DMS 273 treated with DMSO at 0.1 percent for 48 hours (cell line): ENCODE measurements at regions not wholly inside any gene's neighbourhood (a gene's known extent, or its start where the extent isn't known, plus 50 kb on each side); places are given as distances from the start of the nearest gene placed in this dataset.
A peak's percentile ranks its signal among the peaks of the same experiment; 100 is the strongest.

ENCODE experiments used
- DNase-seq: peaks from one replicate; lab custom pipeline; 2025; lab: John Stamatoyannopoulos, UW

DNA sequence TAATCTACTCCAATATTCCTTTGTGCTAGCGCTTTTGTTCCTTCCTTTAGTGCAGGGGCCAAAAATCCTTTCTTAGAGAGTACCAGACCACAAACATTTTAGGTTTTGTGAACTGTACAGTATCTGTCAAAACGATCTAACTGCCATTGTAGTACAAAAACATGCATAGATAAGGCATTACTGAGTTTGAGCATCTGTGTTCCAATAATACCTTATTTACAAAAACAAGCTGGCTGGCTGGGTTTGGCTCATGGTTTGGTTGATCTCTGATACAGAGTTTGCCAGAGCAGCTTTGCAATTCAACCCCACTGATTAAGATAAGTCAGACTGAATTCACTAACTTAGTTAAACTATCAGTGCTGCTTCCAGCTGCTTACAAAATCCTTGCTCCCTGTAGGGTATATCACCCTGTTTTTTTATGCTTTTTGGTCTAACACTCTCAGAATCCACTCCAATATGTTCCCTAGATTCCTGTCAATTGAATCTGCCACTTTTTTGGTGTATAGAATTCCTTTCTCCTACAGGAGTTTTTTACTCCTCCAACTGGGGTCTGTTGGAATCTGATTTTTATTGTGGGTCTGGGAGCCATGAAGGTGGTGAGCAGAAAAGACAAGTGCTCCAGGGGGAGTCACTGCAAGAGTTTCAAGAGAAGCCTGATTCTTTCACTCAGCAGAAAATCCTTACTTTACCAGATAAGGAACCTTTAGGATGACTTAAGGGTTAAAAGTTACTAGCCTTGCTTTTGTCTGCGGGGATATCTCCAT is 1399.4 kb downstream of the EFNB2 start:
- no peak for DNase-seq

DNA sequence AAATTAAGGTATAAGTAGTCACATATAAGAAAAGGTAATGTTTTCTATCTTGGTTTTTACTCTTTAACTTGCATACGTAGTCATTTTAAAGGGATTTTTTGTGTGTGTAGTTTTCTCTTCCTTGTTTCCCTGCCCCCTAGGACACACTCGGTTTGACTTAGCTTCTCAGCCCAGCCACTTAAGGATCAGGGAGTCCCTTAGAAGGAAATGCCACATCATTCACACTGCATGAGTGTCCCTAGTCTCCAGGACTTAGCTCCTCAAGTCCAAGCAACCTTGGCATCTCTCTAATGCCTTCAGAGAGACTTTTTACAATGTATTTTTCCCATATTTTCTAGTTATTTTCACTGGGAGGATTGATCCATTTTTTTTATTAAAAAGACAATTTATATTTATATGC is 1407.7 kb downstream of the EFNB2 start:
- no peak for DNase-seq

DNA sequence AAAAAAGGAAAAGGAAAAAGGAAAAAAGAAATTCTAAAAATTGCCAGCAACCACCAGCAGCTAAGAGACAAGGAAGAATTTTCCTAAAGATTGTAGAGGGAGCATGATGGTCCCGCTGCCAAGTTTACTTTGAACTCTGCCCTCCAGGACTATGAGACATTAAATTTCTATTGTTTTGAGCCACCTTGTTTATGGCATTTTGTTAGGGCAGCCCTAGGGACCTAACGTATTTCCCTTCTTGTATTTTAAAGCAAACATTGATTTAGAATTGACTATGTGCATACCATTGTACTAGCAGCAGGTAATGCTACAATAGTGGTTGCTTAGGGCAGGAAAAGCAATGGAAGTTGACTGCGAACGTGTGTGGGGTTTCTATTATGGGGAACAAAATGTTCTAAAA is 1414.2 kb downstream of the EFNB2 start:
- no peak for DNase-seq

DNA sequence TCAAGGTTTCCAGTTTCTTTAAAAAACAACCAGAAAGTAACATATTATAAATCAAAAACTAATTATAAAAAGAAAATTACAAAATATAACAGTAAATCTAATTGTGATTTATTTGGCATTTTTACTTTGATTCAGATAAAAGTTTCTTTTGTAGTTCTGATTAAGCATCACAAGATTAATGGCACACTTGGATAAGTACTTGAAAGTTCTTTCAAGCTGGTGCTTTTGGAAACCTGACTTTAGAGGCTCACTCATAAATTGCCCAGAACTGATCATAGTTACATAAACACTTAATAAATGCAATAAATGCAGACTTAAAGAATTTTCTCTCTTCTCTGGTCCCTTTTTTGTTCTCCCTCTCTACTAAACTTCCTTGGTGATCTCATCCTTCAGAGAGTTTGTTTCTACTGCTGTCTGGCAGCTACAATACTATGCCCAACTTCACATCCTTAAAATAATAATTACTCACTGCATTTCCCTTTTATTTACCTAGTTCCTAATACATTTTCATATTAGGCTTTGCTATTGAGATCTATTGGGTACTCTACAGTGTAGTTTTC is 1417.0 kb downstream of the EFNB2 start:
- DNase-seq = no peak

DNA sequence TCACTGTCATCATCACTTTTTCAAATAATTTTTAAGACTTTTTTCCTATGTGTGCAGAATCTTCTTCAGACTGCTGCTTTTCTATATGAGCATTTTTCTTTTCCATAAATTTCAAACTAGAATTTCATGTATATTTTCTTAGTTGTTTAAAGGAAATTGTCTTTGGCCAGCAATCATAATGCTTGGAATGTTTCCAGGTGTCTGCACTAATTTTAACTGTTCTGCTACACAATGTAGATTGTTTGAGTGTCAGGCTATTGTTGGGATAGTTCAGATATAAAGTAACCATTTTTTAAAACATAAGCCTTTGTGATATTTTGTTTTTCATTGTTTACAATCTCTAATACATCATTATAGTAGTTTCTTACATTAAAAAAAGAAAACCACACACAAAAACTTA is 1418.5 kb downstream of the EFNB2 start:
- DNase-seq = no peak

DNA sequence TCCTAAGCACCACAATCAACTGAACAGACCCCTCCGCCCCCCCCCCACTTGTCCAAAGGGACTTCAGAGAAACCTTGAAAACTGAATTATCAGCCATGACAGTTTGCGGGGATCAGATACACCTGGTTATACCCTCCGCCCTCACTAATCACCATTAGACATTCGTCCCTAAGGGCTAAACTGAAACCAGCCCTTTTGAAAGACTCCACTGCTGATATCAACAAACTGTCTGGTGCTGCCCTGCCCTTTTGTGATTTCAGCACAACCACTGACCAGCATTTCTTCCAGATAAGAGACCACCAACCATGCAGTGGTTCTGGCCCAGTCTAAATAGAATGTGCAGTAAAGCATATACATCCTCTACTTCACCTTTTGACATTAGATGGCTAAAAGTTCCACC is 1422.9 kb downstream of the EFNB2 start:
- DNase-seq = no peak

DNA sequence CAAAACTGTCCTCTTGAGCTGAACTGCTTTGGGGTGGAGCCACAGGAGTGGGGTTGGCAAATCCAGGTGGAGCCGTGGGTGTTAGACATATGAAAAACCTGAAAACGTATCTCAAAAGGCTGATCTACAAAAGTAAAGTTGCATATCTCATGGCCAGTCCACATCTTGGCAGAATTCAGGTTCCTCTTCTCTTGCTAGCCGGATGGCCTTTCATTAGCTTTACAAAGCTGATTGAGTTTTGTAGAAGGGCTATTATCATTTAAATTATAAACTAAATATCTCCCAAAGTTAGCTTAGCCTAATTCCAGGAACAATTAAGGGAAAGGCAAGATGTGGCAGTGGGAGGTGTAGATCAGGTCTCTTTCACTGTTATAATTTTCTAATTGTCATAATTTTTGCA is 1427.7 kb downstream of the EFNB2 start:
- no peak for DNase-seq

DNA sequence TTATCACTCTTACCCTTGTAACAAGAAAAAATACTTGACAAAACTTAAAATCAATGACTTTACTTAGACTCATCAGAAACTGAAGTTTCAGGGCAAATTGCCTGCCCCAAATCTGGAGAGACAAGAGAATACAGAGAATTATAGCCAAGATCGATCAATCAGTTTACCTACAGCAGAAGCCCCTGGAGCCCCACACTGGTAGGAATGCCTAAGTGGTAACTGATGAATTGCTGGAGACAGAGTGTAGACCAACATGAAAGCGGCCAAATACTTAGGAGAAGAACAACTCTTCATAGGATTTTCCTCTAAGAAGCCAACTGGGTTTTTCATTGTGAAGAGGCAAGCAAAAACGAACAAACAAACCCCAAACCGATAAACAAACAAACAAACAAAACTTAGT is 1430.0 kb downstream of the EFNB2 start:
- DNase-seq = no peak

DNA sequence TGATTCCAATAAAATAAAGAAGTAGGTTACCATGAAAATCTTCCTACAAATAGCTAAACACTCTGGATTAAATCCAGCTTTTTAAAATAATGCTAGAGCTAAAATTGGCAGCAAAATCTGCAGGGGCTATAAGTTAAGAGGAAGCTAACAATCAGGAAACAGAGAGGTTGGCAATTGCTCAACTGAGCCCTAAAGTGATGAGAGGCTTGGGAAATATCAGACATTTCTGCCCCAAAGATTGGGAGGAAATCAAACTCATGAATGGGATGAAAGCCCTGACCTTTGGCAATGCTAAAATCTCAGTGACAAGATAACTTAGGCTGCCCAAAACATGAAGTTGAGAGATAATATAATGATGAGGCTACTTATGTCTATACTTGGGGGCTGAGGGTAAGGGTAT is 1437.9 kb downstream of the EFNB2 start:
- DNase-seq = no peak

DNA sequence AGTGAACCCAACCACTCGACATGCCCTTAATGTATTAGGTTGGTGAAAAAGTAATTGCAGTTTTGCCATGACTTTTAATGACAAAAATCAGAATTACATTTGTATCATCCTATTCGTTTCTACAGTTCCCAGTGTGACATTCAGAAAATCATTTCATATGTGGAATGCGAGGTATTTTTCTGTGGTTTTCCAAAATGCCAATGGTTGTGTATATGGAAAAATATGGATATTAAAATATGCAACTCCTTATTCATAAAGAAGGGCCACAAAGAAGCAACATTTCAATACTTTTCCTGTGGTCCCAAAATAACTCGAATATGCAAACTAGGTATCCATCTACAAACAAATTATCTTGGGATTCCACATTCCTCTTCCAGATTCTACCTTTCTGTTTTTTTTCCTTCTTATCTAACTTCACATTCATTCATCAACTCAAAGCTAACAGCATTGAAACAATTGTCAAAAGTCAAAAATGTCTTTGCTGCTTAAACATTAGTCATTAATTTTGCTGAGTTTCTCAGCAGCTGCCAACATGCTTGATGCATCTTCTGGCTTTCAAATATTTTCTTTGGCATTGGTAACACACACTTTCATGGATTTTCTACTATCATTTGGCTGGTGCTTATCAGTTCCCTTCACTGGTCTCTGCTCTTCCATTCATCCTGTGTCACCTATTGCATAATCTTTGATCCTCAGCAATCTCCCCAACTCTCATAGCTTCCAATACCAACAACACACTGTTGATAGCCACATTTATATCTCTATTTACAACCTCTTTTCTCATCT is 1445.4 kb downstream of the EFNB2 start:
- no peak for DNase-seq

DNA sequence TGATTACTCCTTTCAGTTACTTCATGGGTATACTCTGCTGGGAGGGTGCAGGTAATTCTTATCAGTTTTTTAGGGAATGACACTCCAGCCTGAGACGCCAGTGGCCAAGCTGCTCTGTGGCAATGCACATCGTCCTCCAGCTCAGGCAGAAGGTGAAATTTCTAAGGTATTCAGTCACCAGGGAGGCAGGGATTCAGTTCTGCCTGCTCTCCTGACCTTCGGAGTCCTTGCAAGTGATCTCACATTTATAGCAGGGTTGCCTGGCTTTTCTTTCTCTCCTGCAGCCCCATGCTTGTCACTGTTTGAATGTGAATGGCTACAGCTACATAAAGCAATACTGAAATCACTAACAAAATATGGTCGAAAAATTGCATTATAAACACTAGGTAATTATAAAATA is 1447.5 kb downstream of the EFNB2 start:
- no peak for DNase-seq

DNA sequence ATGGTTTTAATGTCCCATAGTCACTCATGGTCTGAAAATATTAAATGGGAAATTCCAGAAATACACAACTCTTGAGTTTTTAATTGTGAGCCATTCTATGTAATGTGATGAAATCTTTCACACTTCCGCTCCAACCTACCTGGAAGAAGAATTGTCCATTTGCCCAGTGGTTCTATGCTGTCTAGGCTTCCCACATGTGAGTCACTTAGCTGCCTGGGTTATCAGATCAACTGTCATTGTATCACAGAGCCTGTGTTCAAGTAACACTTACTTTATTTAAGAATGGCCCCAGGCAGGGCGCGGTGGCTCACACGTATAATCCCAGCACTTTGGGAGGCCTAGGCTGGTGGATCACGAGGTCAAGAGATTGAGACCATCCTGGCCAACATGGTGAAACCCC is 1450.5 kb downstream of the EFNB2 start:
- DNase-seq = no peak

DNA sequence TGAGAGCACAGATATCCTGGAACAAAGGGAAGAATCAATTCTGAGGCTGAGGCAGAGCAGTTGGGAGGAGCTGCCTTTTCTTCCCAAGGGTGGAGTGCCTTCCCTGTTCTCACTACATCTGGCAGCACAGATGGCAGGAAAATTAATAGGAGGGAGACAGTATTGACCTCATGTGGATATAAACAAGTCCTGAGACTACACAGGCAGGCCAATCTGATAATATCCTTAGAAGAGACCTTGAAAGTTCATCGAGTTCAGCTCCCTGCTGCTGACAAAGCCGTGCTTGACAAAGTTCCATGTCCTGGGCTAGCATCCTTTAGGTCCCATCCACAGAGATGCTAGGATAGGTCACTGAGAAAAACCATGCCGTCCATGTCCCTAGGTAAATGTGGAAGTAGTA is 1451.5 kb downstream of the EFNB2 start:
- peak; percentile 87 for DNase-seq

DNA sequence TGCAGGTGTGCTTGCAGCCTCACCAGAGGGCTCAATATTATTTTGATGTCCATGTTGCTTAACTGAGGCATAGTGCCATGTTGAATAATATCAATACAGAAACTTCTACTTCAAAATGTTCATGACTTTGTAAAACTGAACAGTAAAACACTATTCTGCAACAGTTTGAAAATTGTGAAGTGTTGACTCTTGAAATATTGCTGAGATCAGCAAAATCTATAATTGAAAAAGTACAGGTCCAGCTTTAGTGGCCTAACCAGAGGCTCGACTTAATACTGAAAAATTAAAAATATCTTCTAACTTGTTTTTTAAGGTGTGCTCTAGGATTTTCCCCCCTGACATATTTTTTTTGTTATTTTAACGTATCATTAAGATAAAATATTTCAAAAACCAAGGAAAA is 1460.7 kb downstream of the EFNB2 start:
- DNase-seq = no peak

DNA sequence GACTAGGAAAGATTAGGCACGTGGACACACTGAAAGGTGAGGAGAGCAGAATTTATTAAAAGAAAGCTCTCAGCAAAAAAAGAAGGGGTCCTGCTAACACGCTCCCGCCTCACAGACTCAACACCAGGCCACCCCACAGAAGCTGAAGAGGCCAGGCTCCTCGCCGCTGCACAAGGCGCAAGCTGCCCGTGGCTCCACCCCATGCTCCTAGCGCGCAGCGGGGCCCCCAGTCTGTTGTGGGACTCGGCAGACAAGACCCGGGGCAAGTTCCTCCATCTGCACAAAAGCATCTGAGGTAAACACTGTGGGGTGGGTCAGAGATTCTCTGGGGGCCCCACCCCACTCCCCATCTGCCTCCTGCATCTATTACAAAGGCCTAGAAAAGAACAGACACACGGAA is 1462.4 kb downstream of the EFNB2 start:
- DNase-seq = no peak

DNA sequence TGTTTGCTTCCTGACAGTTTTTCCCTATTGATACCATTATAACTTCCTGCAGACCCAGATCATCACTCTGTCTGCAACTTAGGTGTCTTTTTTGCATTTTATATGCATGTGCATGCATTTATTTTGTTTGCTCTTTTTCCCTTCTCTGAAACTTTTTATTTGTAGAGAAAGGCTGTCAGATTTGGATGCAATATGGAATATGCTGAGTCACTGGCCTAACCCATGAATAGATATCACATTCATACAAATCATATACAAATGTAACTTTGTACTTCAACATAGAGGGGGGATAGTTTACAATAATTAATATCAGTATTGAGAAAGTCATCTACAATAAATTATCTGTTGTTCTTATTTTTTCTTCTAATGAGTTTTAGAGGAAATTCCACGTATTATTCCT is 1465.0 kb downstream of the EFNB2 start:
- DNase-seq = no peak

DNA sequence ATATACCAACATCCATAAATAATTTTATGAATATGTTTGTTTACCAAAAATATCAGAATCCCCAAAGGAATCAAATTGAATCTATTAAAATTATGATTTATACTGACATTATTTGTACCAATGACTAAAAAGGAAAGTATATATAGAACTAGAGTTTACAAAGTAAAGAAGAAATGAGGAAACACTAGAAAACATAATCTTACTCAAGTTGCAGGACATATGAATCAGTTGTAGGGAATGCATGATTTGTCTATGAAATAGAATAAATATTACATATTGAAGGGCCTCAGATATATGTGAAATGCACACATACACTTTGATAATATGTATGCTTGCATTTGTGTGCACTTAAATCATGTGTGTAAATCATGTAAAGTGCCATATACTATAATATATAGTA is 1466.4 kb downstream of the EFNB2 start:
- DNase-seq = no peak

DNA sequence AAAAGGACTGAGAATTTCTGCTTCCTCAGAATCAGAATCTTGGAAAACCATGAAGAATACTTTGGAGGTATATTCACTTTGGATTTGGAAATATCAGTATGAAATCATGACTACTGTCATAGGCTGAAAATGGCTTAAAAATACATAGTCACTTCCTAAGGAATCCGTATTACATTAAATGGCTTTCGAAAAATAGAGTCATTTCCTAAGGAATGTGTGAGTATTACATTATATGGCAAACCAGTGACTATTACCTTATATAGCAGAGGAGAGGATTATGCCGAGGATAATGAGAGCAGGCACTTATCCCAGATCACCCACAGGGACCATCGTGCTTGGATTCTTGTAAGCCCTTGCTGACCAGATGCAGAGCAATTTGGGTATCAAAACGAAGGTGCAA is 1471.8 kb downstream of the EFNB2 start:
- no peak for DNase-seq

DNA sequence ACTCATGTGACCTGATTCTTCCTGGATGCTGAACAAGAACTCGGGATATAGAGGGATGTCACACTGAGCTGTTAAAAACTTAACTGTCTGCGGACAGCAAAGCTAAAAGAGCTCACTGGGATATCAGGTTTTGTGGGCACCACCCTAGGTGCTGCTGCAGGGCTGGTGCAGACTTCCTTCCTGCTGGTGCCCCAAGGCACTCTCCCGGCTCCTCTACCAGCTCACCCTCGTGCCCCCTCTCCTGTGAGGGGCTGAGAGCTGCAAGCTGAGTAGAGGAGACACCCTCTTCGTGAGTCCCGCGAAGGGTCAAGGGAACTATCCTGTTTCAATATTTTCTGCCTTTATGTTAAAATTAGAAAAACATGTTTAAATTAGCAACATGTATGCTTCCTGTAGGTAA is 1475.7 kb downstream of the EFNB2 start:
- no peak for DNase-seq

DNA sequence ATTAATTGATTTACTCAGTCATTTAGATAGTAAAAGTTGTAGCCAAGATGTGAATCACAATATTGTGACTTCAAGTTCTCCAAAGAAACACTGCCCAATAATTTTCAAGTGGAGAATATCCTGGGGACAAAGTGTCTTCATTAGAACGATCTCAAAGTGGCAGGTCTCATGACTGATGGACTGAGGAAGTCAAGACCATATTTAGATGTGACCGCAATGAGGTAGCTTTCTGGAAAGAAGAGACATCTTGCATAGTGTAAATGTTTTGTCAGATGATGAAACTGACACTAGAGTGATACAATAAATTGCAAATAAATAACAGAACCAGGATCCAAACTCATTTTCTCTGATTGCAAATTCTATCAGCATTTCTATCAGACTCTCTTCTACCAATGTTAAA is 1476.9 kb downstream of the EFNB2 start:
- DNase-seq = no peak

DNA sequence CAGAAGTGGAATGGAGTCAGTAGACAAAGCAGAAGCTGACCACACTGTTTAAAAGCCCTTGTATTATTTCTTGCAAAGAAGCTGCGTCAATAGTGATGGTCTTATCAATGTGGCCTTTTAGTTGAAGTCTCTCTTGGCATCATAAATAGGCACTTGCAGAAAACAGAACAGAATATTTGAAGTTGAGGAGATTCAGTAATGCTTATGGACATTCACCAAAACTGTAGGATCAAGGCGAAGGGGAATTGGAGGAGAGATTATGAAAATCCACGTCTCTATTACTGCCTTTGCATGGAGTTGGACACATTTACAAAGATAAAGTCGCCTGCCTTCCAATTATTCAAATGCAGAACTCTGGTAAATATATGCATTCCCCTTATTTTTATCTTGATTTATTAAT is 1482.8 kb downstream of the EFNB2 start:
- no peak for DNase-seq

DNA sequence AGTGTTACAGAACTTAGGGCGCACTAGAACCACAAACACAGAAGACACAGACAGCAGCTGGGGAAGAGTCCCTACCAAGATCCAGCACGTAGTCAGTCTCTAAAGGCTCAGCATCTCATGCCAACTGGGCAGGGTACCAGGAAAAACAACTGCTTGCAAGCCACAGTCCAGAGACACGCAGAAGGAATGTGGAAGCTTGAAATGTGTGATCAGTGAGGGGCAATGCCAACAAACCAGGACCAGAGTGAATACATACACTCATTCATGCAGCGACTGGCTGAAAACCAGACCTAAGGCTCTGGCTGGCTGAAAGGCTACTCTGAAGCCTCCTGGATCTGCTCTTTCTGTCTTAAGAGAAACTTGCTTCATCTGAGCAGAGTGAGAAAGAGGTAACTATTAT is 1484.8 kb downstream of the EFNB2 start:
- no peak for DNase-seq

DNA sequence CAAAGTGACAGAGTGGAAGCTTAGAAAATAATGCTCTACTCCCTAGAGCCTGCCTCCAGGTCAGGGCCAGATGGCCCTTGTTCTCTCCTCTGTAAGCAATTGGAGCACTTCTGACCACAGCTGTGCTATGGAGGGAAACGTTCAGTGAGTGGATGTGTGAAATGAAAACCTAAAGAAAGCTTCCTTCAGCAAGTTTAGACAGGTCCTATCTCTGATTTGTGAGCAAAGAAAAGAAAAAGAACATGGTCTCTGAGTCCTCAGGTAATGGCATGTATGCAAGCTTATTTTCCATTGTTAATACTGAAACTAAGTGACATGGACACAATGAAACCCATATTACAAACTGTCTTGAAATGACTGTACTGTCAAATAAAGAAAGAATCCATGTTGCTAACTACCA is 1486.8 kb downstream of the EFNB2 start:
- peak; percentile 50 for DNase-seq
